ENCODE measurements at regions not wholly inside any gene's neighbourhood (a gene's known extent, or its start where the extent isn't known, plus 50 kb on each side); places are given as distances from the start of the nearest gene placed in this dataset.

DNA sequence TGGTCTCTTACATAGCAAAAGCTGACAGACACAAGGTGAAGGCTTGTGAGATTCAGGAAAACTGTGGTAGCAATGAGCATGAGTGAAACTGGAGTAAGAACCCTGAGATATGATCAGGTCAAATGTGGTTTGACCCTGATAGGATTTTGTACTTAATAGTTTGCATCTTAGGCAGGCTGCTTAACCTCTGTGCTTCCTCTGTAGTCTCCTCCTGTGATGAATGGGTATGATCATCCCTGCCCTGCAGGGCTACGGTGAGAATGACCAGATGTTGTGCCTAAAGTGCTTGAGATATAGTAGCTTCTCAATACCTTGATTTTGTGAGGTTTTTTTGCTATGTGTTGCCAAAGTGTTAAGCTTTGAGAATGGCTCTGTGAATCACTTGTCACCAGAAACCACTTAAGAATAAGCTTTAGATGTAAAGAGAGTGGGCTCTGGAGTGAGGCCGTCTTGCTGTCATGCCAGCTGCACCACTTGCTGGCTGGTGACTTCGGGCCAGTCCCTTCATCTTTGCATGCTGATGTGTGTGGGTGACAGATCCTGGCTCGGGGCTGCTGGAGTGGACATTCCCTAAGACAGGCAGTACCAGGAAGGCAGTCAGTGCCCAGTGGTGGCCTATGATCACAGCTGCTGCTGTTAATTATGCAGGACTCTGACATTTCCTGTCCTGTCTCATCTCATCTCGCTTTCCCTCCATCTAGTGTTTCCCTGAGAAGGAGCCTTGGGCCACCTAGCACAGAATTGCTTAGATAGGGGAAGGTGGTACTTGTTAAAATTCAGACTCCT lies 254.7 kb downstream of the NFATC2 start:
- H3K4me1 ChIP-seq, result no peaks in the 10 kb centered on the region
- H3K9me3 ChIP-seq, result peaks cover 0 to 6% of the 10 kb centered on the region in 2 donors
- no peak for DNase-seq (ENCODE audit: low spot score)
- TF ChIP-seq, protein P1, sequence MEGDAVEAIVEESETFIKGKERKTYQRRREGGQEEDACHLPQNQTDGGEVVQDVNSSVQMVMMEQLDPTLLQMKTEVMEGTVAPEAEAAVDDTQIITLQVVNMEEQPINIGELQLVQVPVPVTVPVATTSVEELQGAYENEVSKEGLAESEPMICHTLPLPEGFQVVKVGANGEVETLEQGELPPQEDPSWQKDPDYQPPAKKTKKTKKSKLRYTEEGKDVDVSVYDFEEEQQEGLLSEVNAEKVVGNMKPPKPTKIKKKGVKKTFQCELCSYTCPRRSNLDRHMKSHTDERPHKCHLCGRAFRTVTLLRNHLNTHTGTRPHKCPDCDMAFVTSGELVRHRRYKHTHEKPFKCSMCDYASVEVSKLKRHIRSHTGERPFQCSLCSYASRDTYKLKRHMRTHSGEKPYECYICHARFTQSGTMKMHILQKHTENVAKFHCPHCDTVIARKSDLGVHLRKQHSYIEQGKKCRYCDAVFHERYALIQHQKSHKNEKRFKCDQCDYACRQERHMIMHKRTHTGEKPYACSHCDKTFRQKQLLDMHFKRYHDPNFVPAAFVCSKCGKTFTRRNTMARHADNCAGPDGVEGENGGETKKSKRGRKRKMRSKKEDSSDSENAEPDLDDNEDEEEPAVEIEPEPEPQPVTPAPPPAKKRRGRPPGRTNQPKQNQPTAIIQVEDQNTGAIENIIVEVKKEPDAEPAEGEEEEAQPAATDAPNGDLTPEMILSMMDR (IDR thresholded peaks at IDR 0.05), result no peak
- H3K36me3 ChIP-seq, result no peaks in the 10 kb centered on the region
- H3K27me3 ChIP-seq, result no peaks in the 10 kb centered on the region
- no peak overlapping the region for H3K4me3 ChIP-seq
- H3K27ac ChIP-seq, result no peak overlapping the region

DNA sequence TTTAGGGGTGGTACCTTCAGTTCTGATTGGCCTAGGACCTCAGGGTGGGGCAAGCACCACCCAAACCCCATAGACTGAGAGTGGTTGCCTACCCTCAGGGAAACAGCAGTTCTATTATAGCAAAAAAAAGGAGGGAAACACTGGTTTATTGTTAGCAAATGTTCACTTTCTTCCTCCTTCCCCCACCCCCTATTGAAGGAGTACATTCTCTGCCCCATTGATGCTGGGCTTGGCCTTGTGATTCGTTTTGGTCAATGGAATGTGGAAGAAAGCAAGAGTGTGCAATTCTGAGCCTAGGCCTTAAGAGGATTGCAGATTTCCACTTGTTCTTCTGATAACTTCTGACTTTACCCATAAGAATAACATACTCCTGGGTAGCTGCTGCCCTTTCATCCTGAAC lies 255.8 kb downstream of the NFATC2 start:
- Histone ChIP-seq H3K27ac (no peak overlapping the region), H3K36me3 (no peaks in the 10 kb centered on the region), H3K27me3 (no peaks in the 10 kb centered on the region), H3K4me3 (no peak overlapping the region), H3K4me1 (no peaks in the 10 kb centered on the region), H3K9me3 (peaks cover 0 to 6% of the 10 kb centered on the region in 2 donors)
- DNase-seq (ENCODE audit: low spot score), result no peak
- TF ChIP-seq, protein P1 (IDR thresholded peaks at IDR 0.05), result no peak

DNA sequence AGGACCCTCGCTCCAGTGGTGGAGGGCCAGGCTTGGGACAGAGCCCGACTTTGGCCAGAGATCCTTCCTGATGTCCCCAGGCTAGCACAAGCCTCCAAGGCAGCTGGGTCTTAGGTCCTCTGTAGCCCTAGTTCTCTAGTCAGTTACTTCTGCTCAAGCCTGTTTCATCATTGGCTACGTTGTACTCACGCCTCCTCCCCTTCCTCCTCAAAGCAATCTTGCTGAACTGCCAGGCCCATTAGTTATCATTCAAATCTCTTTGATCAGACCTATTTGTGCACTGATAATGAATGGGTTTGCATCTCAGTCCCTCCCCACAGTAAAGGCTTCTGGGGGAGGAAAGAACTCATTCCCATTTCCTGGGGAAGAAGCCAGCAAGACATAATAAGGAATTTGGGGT lies 256.8 kb downstream of the NFATC2 start:
- Histone ChIP-seq H3K4me3 (no peak overlapping the region), H3K9me3 (peaks cover 0 to 6% of the 10 kb centered on the region in 2 donors), H3K27ac (no peak overlapping the region), H3K27me3 (no peaks in the 10 kb centered on the region), H3K36me3 (no peaks in the 10 kb centered on the region), H3K4me1 (no peaks in the 10 kb centered on the region)
- TF ChIP-seq, protein P1 (IDR thresholded peaks at IDR 0.05), result no peak
- no peak for DNase-seq (ENCODE audit: low spot score)

DNA sequence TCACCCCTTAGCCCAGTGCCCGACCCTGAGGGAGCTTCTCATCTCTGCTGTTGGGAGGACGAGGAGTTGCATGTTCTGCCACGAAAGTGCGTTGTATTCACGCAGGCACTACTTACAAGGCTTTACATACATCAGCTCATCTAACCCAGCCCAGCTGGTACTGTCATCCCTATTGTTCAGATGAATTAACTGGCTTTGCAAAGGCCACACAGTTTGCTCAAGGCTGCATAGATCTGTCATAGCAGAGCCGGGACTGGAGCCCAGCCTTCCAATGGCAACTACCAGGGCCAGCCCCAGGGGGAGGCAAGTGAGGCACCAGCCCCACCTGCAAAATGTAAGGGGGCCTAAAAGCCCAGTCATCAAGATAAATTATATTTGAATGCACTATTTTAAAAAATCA lies 257.6 kb downstream of the NFATC2 start:
- TF ChIP-seq, protein P1 (IDR thresholded peaks at IDR 0.05), result no peak
- Histone ChIP-seq H3K27ac (no peak overlapping the region), H3K36me3 (no peaks in the 10 kb centered on the region), H3K27me3 (no peaks in the 10 kb centered on the region), H3K4me1 (no peaks in the 10 kb centered on the region), H3K4me3 (no peak overlapping the region), H3K9me3 (peaks cover 0 to 6% of the 10 kb centered on the region in 2 donors)
- no peak for DNase-seq (ENCODE audit: low spot score)

DNA sequence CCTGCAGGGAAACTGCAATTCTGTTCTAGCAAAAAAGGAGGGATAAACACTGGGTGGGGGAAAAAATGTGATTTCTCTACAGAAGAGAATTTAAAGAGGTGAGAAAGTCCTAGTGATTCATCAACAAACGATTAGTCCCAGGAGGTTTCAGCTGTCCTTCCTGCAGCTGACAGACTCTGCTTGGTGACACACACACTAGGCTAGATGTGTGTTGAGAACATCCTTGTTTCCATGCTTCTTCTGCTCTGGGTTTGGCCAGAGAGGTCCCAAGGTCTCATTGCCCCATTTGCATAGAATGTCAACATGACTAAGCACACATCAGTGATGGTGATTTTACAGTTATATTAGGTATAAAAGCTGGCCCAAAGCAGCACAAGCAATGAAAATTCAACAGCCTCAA lies 258.3 kb downstream of the NFATC2 start:
- TF ChIP-seq, protein P1 (IDR thresholded peaks at IDR 0.05), result no peak
- no peak overlapping the region for H3K27ac ChIP-seq
- no peak for DNase-seq (ENCODE audit: low spot score)
- no peaks in the 10 kb centered on the region for H3K27me3 ChIP-seq
- no peaks in the 10 kb centered on the region for H3K4me1 ChIP-seq
- no peak overlapping the region for H3K4me3 ChIP-seq
- H3K9me3 ChIP-seq, result peaks cover 0 to 4% of the 10 kb centered on the region in 2 donors
- no peaks in the 10 kb centered on the region for H3K36me3 ChIP-seq

DNA sequence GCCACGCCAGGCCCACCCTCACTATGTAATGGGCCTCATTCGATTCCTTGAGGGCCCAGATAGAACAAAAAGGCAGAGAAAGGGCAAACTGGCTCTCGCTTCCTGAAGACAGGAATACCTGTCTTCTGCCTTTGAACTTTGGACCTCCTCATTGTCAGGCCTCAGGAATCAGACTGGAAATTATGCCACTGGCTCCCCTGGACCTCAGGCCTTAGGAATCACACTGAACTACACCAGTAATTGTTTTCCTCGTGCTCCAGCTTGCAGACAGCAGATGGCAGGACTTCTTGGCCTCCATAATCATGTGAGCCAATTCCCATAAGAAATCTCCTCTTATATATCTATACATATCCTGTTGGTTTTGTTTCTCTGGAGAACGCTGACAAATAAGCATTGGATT lies 258.6 kb upstream of the KCNG1 start:
- no peak for DNase-seq (ENCODE audit: low spot score)
- TF ChIP-seq, protein P1 (IDR thresholded peaks at IDR 0.05), result no peak
- Histone ChIP-seq H3K36me3 (no peaks in the 10 kb centered on the region), H3K4me3 (no peak overlapping the region), H3K27me3 (no peaks in the 10 kb centered on the region), H3K9me3 (peaks cover 0 to 4% of the 10 kb centered on the region in 2 donors), H3K4me1 (no peaks in the 10 kb centered on the region), H3K27ac (no peak overlapping the region)

Measured in right atrium auricular region (tissue), 2 donors.